ENCODE measurements at regions not wholly inside any gene's neighbourhood (a gene's known extent, or its start where the extent isn't known, plus 50 kb on each side); places are given as distances from the start of the nearest gene placed in this dataset.

DNA sequence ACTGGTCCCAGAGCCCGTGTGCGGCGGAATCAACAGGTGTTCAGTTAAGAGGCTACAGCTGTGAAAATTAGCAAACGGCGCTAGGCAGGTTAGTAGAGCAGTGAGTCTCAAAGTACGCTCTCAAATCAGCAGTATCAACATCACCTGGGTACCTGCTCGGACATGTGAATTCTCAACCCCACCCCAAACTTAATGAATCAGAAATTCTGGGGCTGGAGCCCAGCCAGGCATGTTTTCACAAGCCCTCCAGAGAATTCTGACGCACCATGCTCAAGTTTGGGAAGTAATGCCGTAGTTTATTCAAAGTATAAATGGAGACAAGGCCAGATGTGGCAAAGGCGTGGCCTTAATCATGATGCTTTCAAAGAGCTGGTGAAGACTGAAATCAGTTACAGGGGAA, 58.2 kb upstream of the PTCHD1 start:
- TF ChIP-seq ZNF768 (tag by site-specific recombination; IDR thresholded peaks at IDR 0.05) (no peak), ZBTB21 (tag by site-specific recombination; IDR thresholded peaks at IDR 0.05) (no peak), ZBTB11 (tag by site-specific recombination; conservative IDR thresholded peaks at IDR 0.05; ENCODE audit: low read depth) (no peak), BCL11A (tag by site-specific recombination; IDR thresholded peaks at IDR 0.05; ENCODE audit: low read depth) (no peak), ZNF596 (tag by site-specific recombination; IDR thresholded peaks at IDR 0.05) (no peak), CTCF (tag by site-specific recombination; IDR thresholded peaks at IDR 0.05) (no peak), RBAK (tag by site-specific recombination; IDR thresholded peaks at IDR 0.05) (no peak), HOXA7 (CRISPR knock-in tag; IDR thresholded peaks at IDR 0.05; ENCODE audit: borderline replicate concordance) (no peak), ZNF274 (IDR thresholded peaks at IDR 0.05; ENCODE audit: low read length) (no peak), ZNF274 (tag by site-specific recombination; IDR thresholded peaks at IDR 0.05; ENCODE audit: borderline replicate concordance) (no peak), ZNF776 (tag by site-specific recombination; IDR thresholded peaks at IDR 0.05; ENCODE audit: borderline replicate concordance) (no peak)

All from HEK293 (cell line).